A673 (cell line): ENCODE measurements at regions not wholly inside any gene's neighbourhood (a gene's known extent, or its start where the extent isn't known, plus 50 kb on each side); places are given as distances from the start of the nearest gene placed in this dataset.

ENCODE experiments used
- BruUV-seq: library from RNA; stranded (reverse); fragments of 400-500 nt; replicated peaks from 2 replicates; lab custom pipeline; 2021; lab: Mats Ljungman, UMichigan
- CTCF ChIA-PET: fragments of 300-600 bp; sonication (Branson Sonifier 250); formaldehyde crosslinking; loops from one replicate; lab custom pipeline; 2022; ENCODE audit warnings: antibody characterized with exemption; lab: Charles Lee
- POLR2A ChIA-PET: fragments of 300-600 bp; sonication (Branson Sonifier 250); formaldehyde crosslinking; loops from one replicate; lab custom pipeline; 2022; ENCODE audit warnings: antibody characterized with exemption; ENCODE audit not compliant: low non-redundant PET; lab: Charles Lee
- DNase-seq: peaks from one replicate; pipeline ENCODE4 v3.0.0-alpha.2; 2015; ENCODE audit warnings: low spot score
- H3K27ac ChIP-seq: fragments of 200-600 bp; sonication (generic); 2 replicates; pipeline ENCODE4 v1.5.1; 2016; ENCODE audit warnings: mixed run types, low read depth, mild to moderate bottlenecking, mixed read lengths, antibody characterized with exemption, low read length; ENCODE audit not compliant: poor library complexity, severe bottlenecking
- H3K27me3 ChIP-seq: fragments of 200-600 bp; sonication (generic); replicated peaks from 2 replicates; pipeline ENCODE4 v1.6.1; 2017; ENCODE audit warnings: mixed run types, low read depth, mild to moderate bottlenecking, mixed read lengths, antibody characterized with exemption, low read length; ENCODE audit not compliant: insufficient read depth, poor library complexity
- H3K36me3 ChIP-seq: fragments of 200-600 bp; sonication (generic); 2 replicates; pipeline ENCODE4 v1.6.1; 2016; ENCODE audit warnings: mixed run types, mild to moderate bottlenecking, mixed read lengths, antibody characterized with exemption, low read length; ENCODE audit not compliant: insufficient read depth, poor library complexity, severe bottlenecking
- H3K4me1 ChIP-seq: fragments of 200-600 bp; sonication (generic); 2 replicates; pipeline ENCODE4 v1.6.1; 2017; ENCODE audit warnings: mixed run types, mild to moderate bottlenecking, mixed read lengths, antibody characterized with exemption, low read length; ENCODE audit not compliant: insufficient read depth, poor library complexity, severe bottlenecking
- H3K4me3 ChIP-seq: fragments of 200-600 bp; sonication (generic); 2 replicates; pipeline ENCODE4 v1.5.1; 2016; ENCODE audit warnings: low read depth, mixed run types, mild to moderate bottlenecking, mixed read lengths, low read length; ENCODE audit not compliant: poor library complexity, severe bottlenecking
- H3K9me3 ChIP-seq: fragments of 200-600 bp; sonication (generic); 2 replicates; pipeline ENCODE4 v1.6.1; 2016; ENCODE audit warnings: mixed run types, low read depth, mild to moderate bottlenecking, mixed read lengths, antibody characterized with exemption, low read length; ENCODE audit not compliant: poor library complexity, severe bottlenecking
- EZH2 ChIP-seq: fragments of 200-600 bp; sonication (generic); IDR thresholded peaks from 2 replicates; pipeline ENCODE4 v1.6.1; 2017; ENCODE audit warnings: borderline replicate concordance, low read depth, mild to moderate bottlenecking, mixed read lengths, antibody characterized with exemption, low read length; ENCODE audit not compliant: poor library complexity, severe bottlenecking
- intact Hi-C: fragments of 100-400 bp; cut with micrococcal nuclease; formaldehyde crosslinking; loops from one replicate; pipeline ENCODE4 v1.10.0; 2022; ENCODE audit not compliant: unreplicated experiment
- TF ChIP-seq, protein P1 (sequence below): fragments of 300-800, 200-600 bp; sonication (generic); conservative IDR thresholded peaks from 2 replicates; pipeline ENCODE4 v1.5.1; 2017; ENCODE audit warnings: low read depth, mild to moderate bottlenecking, antibody characterized with exemption, low read length, moderate library complexity, mixed read lengths

DNA sequence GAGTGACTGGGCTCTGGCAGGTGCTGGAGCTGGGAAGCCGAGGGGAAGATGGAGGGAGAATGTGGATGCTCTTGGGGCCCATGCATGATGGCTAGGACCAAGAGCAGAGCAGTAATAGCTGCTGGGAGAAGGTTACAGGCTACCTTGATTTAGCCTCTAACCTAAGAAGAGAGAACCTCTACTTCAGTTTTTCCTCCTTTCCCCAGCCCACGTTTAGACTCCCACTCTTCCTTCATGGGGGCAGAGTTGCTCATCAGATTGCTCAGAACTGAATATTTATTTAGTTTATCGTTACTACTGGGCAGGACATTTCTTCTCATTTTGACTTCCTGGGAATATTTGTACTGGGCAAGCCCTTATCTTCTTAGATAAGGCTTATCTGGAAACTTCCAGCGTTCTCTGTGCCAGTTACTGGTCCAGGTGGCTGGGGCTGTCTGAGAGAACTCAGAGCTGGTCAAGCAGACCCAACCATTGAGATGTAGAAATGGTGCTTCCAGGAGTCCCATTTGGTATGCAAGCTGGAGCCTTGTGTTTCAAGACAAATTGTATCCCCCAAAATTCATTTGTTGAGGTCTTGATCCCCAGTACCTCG, 442.9 kb upstream of the BOD1L1 start:
- Histone ChIP-seq H3K9me3 (peaks cover 19% of the 10 kb centered on the region), H3K27ac (no peak overlapping the region), H3K36me3 (no peaks in the 10 kb centered on the region), H3K27me3 (no peaks in the 10 kb centered on the region), H3K4me3 (no peak overlapping the region), H3K4me1 (peaks cover 18% of the 10 kb centered on the region)
- no TSS peak for BruUV-seq
- intact Hi-C loops = no loop called here
- TF ChIP-seq EZH2 = no peak
- TF ChIP-seq, protein P1, sequence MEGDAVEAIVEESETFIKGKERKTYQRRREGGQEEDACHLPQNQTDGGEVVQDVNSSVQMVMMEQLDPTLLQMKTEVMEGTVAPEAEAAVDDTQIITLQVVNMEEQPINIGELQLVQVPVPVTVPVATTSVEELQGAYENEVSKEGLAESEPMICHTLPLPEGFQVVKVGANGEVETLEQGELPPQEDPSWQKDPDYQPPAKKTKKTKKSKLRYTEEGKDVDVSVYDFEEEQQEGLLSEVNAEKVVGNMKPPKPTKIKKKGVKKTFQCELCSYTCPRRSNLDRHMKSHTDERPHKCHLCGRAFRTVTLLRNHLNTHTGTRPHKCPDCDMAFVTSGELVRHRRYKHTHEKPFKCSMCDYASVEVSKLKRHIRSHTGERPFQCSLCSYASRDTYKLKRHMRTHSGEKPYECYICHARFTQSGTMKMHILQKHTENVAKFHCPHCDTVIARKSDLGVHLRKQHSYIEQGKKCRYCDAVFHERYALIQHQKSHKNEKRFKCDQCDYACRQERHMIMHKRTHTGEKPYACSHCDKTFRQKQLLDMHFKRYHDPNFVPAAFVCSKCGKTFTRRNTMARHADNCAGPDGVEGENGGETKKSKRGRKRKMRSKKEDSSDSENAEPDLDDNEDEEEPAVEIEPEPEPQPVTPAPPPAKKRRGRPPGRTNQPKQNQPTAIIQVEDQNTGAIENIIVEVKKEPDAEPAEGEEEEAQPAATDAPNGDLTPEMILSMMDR = no peak
- DNase-seq = no peak
- ChIA-PET CTCF (no interaction called here), POLR2A (no interaction called here)

DNA sequence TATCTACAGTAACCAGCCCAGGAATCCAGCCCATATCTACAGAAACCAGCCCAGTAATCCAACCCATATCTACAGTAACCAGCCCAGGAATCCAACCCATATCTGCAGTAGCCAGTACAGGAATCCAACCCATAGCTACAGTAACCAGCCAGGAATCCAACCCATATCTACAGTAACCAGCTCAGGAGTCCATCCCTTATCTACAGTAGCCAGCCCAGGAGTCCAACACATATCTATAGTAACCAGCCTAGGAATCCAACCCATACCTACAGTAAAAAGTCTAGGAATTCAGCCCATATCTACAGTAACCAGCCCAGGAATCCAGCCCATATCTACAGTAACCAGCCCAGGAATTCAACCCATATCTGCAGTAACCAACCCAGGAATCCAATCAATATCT, 445.0 kb upstream of the BOD1L1 start:
- peaks cover 19% of the 10 kb centered on the region for H3K9me3 ChIP-seq
- CTCF ChIA-PET = no interaction called here
- no TSS peak for BruUV-seq
- TF ChIP-seq, protein P1 = no peak
- TF ChIP-seq EZH2 = no peak
- H3K36me3 ChIP-seq = no peaks in the 10 kb centered on the region
- no peak for DNase-seq
- H3K4me3 ChIP-seq = no peak overlapping the region
- H3K27me3 ChIP-seq = no peaks in the 10 kb centered on the region
- POLR2A ChIA-PET = no interaction called here
- H3K27ac ChIP-seq = no peak overlapping the region
- intact Hi-C loops = no loop called here
- peaks cover 5% of the 10 kb centered on the region for H3K4me1 ChIP-seq

DNA sequence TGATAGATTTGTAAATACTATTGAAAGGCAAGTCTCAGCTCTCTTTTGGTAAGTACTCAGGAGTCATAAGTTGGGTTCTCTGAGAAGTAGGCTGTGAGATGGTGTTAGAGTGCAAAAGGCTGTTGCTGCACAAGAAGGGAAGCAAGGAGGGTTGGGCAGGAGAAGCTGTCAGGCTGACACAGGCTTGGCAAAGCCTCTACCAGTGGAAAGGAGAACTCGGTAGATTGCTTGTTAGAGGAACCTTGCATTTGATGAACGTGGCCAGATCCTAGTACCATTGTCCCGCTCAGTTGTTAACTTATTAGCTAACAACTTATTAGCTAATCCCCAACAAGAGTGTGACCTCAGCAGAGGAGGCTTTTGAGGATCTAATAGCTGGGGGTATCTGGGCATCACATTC, 449.3 kb upstream of the BOD1L1 start:
- intact Hi-C loops = no loop called here
- Histone ChIP-seq H3K4me1 (no peaks in the 10 kb centered on the region), H3K27ac (no peak overlapping the region), H3K27me3 (no peaks in the 10 kb centered on the region), H3K36me3 (no peaks in the 10 kb centered on the region), H3K4me3 (no peak overlapping the region), H3K9me3 (peaks cover 15% of the 10 kb centered on the region)
- BruUV-seq = no TSS peak
- no peak for DNase-seq
- ChIA-PET POLR2A (no interaction called here), CTCF (no interaction called here)
- TF ChIP-seq EZH2 = no peak
- TF ChIP-seq, protein P1 = no peak
